Left hindlimb (tissue), 1 donor: ENCODE measurements at regions not wholly inside any gene's neighbourhood (a gene's known extent, or its start where the extent isn't known, plus 50 kb on each side); places are given as distances from the start of the nearest gene placed in this dataset.

Experiments
- DNase-seq: peaks from one replicate; pipeline ENCODE4 v3.0.0-alpha.2; 2018

DNA sequence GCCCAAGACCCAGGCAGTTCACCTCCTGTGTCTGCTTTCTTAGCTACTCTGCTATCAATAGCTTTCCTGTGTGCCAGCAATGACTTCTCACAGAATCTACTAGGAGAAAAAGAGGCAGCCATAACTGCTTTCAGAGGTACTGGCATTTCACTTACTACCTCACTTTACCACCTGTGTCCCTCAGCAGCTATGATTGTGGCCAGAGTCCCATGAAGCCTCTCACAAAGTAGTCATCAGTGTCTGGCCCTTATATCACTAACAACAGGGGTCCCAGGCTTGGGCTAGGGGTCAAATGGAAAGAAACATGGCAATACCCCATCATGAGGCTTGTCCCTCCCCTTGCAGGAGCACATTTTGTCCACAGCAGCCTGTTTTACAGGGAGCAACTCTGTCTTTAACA, 62.7 kb upstream of the EPS8L3 start:
- no peak for DNase-seq

- DNase-seq = no peak
Observed at GRCh38 chr1:109824349-109825115, 60.8 kb upstream of the EPS8L3 start.

- no peak for DNase-seq
Observed at GRCh38 chr1:109823543-109824348, 60.0 kb upstream of the EPS8L3 start.

GRCh38 chr1:109822749-109823542, 59.2 kb upstream of the EPS8L3 start:
- no peak for DNase-seq

DNA sequence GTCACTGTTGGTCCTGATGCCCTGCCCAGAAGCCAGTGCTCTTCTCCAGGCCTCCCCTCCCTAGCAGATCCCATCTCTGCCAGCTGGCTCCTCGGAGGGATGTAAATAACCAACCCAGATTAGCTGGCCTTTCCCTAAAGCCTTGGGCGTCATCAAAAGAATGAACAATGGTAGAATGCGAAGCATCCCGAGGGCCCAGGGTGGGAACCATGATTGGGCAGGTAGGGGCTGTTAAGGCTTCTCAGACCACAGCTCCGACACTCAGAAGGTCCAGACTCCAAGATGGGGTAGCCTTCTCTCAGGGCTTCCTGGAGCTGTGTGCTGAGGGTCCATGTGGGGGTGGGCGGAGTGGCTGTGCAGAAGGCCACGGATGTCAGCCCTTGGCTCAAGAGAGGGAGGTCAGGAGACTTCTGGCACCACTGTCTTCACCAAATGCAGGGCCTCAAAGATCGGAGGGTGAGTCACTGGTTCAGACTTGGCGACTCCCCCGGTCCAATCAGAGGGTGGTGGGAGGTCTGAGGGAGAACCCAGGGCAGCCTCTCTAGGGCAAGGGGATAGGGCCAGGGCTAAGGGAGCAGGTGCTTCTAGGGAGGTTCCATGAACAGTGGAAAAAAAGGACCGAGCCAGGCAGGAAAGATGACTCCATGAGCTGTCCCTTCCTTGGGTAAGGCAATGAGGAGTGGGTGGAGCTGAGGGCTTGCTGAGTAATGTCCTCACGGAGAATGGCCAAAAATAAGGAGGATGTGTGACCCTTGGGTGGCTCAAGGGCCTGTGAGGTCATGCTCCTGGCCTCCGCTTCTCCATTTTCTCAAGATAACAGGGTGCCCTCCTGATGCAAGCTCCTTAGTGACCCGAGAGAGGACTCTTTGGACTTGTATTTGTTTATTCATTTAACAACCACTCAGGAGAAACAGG, 58.4 kb upstream of the EPS8L3 start:
- DNase-seq = no peak

GRCh38 chr1:109821221-109821669, 57.5 kb upstream of the EPS8L3 start:
- peak; percentile 71 for DNase-seq

DNA sequence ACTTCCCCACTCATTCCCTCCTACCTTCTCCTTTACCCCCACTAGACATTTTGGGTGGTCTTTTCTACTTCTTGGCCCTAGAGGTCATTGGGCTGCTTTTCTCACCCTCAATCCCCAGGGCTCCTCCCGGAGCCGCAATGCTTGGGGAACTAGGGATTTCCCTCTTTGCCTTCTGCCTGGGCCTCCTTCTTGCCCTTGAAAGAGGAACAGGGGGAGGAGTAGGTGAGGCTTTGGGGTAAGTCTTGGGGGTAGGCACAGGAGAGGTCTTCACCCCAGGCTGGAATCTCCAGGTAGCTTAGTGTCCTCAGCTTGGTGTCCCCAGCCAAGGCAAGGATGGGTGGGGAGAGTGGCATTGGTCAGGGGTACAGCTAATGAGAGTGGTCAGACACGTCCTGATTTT, 56.2 kb upstream of the EPS8L3 start:
- no peak for DNase-seq

DNA sequence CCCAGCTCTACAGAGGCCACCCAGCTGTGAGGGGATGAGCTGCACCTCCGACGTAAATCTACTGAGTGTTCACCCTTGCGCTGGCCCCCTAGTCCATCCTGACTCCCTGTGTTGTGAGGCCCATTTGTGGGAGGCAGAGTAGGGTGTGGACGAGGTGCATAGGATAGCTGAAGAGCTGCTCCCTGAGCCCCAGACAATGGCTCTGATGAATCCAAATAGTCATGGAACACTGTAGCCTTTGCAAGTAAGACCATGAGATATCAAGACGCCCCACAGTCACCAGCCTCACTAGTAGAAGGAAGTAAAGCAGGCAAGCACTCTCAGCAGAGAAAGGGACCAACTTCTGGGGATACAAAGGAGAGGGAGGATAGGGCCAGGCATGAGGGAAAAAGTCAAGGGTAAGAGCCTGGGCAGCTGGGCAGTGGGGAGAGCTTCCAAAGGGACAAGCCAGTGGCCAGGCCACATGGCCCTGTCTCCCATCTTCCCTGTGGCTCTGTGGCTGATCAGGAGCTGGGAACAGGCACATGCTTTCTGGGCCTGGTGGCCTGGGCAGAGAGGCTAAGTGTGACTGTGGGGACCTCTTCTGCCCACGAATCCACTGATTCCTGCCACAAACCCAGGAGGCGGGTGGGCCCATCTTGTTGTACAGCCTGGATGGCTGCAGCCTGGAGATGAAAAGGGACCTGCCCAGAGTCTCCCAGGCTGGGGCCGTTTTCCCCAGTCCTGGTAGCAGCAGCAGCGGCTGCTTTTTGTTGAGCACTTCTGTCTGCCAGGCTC, 55.5 kb upstream of the EPS8L3 start:
- no peak for DNase-seq

GRCh38 chr1:109818271-109818987, 54.7 kb upstream of the EPS8L3 start:
- DNase-seq = no peak

GRCh38 chr1:109817881-109818270, 54.2 kb upstream of the EPS8L3 start:
- no peak for DNase-seq

- DNase-seq = no peak
Observed at GRCh38 chr1:109816975-109817535, 53.3 kb upstream of the EPS8L3 start.

DNA sequence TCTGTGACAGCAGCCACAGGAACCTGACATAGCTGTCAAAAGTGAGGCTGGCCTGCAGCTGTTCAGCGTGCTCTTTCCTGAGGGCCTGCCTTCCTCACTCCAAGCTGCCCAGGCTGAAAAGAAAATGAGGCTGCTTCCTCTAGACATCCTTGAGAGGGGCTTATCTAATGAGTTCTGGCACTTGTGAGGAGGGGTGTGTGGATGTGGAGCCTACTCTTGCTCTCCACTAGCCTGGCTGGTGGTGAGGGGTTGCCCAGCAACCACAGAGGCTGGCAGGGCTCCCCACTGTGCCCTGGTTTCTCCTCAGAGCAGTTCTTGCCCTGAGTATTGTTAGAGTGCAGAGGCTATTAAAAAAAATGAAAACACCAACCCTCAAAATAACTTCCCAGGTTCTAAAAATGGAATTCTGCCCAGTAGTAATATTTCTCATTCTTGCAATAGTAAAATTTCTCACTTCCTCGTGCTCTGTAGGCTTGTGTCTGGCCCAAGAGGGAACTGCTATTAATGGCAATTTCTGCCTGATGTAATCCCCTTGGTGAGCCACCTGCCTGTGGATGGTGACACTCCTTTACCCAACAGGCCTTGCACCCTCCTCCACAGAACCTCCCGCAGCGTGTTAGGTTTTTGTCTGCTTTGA, 52.6 kb upstream of the EPS8L3 start:
- no peak for DNase-seq

DNA sequence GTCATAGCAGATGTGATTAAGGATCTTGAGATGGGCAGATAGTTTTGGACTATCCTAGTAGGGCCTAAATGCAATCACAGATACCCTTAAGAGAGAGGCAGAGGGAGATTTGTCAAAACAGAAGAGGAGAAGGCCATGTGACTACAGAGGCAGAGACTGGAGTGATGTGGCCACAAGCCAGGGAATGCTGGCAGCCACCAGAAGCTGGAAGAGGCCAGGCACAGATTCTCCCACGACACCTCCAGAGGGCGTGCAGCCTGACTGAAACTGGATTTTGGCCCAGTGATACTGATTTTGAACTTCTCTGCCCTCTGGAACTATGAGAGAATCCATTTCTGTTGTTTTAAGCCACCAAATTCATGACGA, 52.1 kb upstream of the EPS8L3 start:
- no peak for DNase-seq

GRCh38 chr1:109814993-109815786, 51.5 kb upstream of the EPS8L3 start:
- no peak for DNase-seq

GRCh38 chr1:109814223-109814622, 50.5 kb upstream of the EPS8L3 start:
- DNase-seq = no peak
